ENCODE measurements at regions not wholly inside any gene's neighbourhood (a gene's known extent, or its start where the extent isn't known, plus 50 kb on each side); places are given as distances from the start of the nearest gene placed in this dataset.

GRCh38 chr2:193112986-193113385, 918.3 kb upstream of the TMEFF2 start:
- H4K91ac ChIP-seq (replicated peaks; ENCODE audit: insufficient read length, low read length): no peak overlapping the region
- no peak for FAIRE-seq

More at GRCh38 chr2:193112986-193113385, 918.3 kb upstream of the TMEFF2 start:
- no peaks in the 10 kb centered on the region for H3K79me2 ChIP-seq (ENCODE audit: control insufficient read depth in 1 of 2, insufficient read depth in 2 of 2, low read length in 2 of 2)
- ChIA-PET CTCF (ENCODE audit: partially characterized antibody) (interaction anchor here (0.9 kb wide), 1 partner anchor 951 kb away, joined by 3 read pairs; no protein-coding TSS in a partner anchor), POLR2A (ENCODE audit: partially characterized antibody) (no interaction called here)
- H3K9ac ChIP-seq (replicated peaks in 1 of 4; ENCODE audit: extremely low read depth in 1 of 4, low read depth in 3 of 4, low read length in 3 of 4): no peak overlapping the region
- no peak overlapping the region for H4K8ac ChIP-seq (ENCODE audit: extremely low read depth, insufficient read depth, low read length)
- no peak overlapping the region for H3K4ac ChIP-seq (replicated peaks; ENCODE audit: insufficient read length, low read depth, low read length)
- no peak overlapping the region for H3K56ac ChIP-seq (replicated peaks; ENCODE audit: insufficient read length, low read depth, low read length)
- no peak overlapping the region for H2AFZ ChIP-seq (ENCODE audit: low read length)
- no peak overlapping the region for H2BK15ac ChIP-seq (ENCODE audit: low read length)
- WGBS, 2 experiments (ENCODE audit: extremely low coverage in 1 of 2, insufficient coverage in 1 of 2, insufficient read length in 1 of 2, insufficient replicate concordance in 2 of 2, low coverage in 1 of 2, low lambda C conversion rate in 2 of 2, missing lambda C conversion rate in 1 of 2): 84% methylated on average over 1 of the region's 1 CpG; no CpG with 5 or more reads in 1 of the 2 experiments
- H3K79me1 ChIP-seq (ENCODE audit: low read depth, low read length): no peaks in the 10 kb centered on the region
- H3K14ac ChIP-seq (ENCODE audit: insufficient read length): no peak overlapping the region
- H3K36me3 ChIP-seq (ENCODE audit: control insufficient read depth in 2 of 4, insufficient read depth in 4 of 4, low read length in 3 of 4): no peaks in the 10 kb centered on the region
- no peaks in the 10 kb centered on the region for H3K4me1 ChIP-seq (replicated peaks in 1 of 4; ENCODE audit: control insufficient read depth in 3 of 4, insufficient read depth in 4 of 4, low read length in 3 of 4)
- H2BK120ac ChIP-seq (replicated peaks; ENCODE audit: low read depth, low read length): no peak overlapping the region
- H3K4me2 ChIP-seq (ENCODE audit: insufficient read depth in 1 of 2, low read depth in 2 of 2, low read length in 2 of 2): no peak overlapping the region
- H3K27ac ChIP-seq (ENCODE audit: low read depth, low read length): no peak overlapping the region
- H2BK20ac ChIP-seq (ENCODE audit: low read length): no peak overlapping the region
- TF ChIP-seq CBX5 (IDR thresholded peaks at IDR 0.05; ENCODE audit: low read depth, low read length) (no peak), TCF12 (IDR thresholded peaks at IDR 0.05; ENCODE audit: low read depth, low read length) (no peak), KDM1A (IDR thresholded peaks at IDR 0.05; ENCODE audit: borderline replicate concordance, low read length) (no peak), ZNF274 (IDR thresholded peaks at IDR 0.05; ENCODE audit: borderline replicate concordance, extremely low read depth, low read length) (no peak), BCL11A (IDR thresholded peaks at IDR 0.05; ENCODE audit: low read depth in 2 of 2, low read length in 2 of 2) (no peak), JUN (IDR thresholded peaks at IDR 0.05; ENCODE audit: low read depth, low read length) (no peak)
- H4K5ac ChIP-seq (ENCODE audit: insufficient read length, low read depth, low read length): no peak overlapping the region
- no peaks in the 10 kb centered on the region for H3K9me3 ChIP-seq (ENCODE audit: insufficient read depth in 2 of 2, low read depth in 1 of 2, low read length in 1 of 2)
- H2BK12ac ChIP-seq (ENCODE audit: low read depth, low read length): no peak overlapping the region
- H3K4me3 ChIP-seq (ENCODE audit: extremely low read depth in 1 of 4, insufficient read depth in 2 of 4, low read depth in 3 of 4, low read length in 4 of 4): no peak overlapping the region
- H3K23me2 ChIP-seq (ENCODE audit: low read depth, low read length): no peaks in the 10 kb centered on the region
- H3K18ac ChIP-seq (ENCODE audit: extremely low read depth, low read length): no peak overlapping the region
- DNase-seq (ENCODE audit: low read depth in 1 of 2, low spot score in 2 of 2): no peak
- H4K20me1 ChIP-seq (replicated peaks in 1 of 2; ENCODE audit: control insufficient read depth in 1 of 2, insufficient read depth in 2 of 2, low read length in 2 of 2): no peaks in the 10 kb centered on the region
- no peaks in the 10 kb centered on the region for H3K27me3 ChIP-seq (replicated peaks in 1 of 4; ENCODE audit: control insufficient read depth in 3 of 4, extremely low read depth in 1 of 4, insufficient read depth in 3 of 4, low read length in 3 of 4)
- H2BK5ac ChIP-seq (ENCODE audit: low read depth, low read length): no peak overlapping the region
- no peak overlapping the region for H2AK5ac ChIP-seq (ENCODE audit: low read depth, low read length)
- H3K23ac ChIP-seq (ENCODE audit: insufficient read length): no peak overlapping the region
